ENCODE measurements at regions not wholly inside any gene's neighbourhood (a gene's known extent, or its start where the extent isn't known, plus 50 kb on each side); places are given as distances from the start of the nearest gene placed in this dataset.

- Histone ChIP-seq H3K4me3 (no peak overlapping the region), H3K79me2 (replicated peaks; ENCODE audit: insufficient read depth) (no peaks in the 10 kb centered on the region), H3K36me3 (ENCODE audit: insufficient read depth) (no peaks in the 10 kb centered on the region), H3F3A (replicated peaks; ENCODE audit: low read depth) (no peaks in the 10 kb centered on the region), H3K27ac (ENCODE audit: low read depth) (no peak overlapping the region), H3K4me1 (ENCODE audit: insufficient read depth) (no peaks in the 10 kb centered on the region), H2AFZ (no peak overlapping the region), H4K20me1 (replicated peaks; ENCODE audit: insufficient read depth) (no peaks in the 10 kb centered on the region), H3K9me2 (ENCODE audit: insufficient read depth) (no peaks in the 10 kb centered on the region), H3K27me3 (ENCODE audit: insufficient read depth) (no peaks in the 10 kb centered on the region), H3K4me2 (no peak overlapping the region)
- Mint-ChIP-seq H3K27ac (no peak overlapping the region), H3K4me1 (no peaks in the 10 kb centered on the region; the same call in 2 of the 3 replicates), H3K4me3 (no peak overlapping the region), H3K36me3 (ENCODE audit: low read depth) (peaks cover 3% of the 10 kb centered on the region; the same call in 1 of the 3 replicates), H3K9me3 (peaks cover 13% of the 10 kb centered on the region), H3K27me3 (ENCODE audit: insufficient read depth, low read depth, poor library complexity) (no peaks in the 10 kb centered on the region)
- TF ChIP-seq EZH2 (IDR thresholded peaks at IDR 0.05; ENCODE audit: low read depth, unreplicated experiment) (no peak), EZH2phosphoT487 (IDR thresholded peaks at IDR 0.05; ENCODE audit: unreplicated experiment) (no peak), REST (IDR thresholded peaks at IDR 0.05; ENCODE audit: unreplicated experiment) (no peak), CREB1 (CRISPR knock-in tag; IDR thresholded peaks at IDR 0.05; ENCODE audit: low read depth) (no peak), ZNF114 (CRISPR knock-in tag; IDR thresholded peaks at IDR 0.05) (no peak), POLR2AphosphoS5 (IDR thresholded peaks at IDR 0.05; ENCODE audit: low read depth) (no peak), NANOG (IDR thresholded peaks at IDR 0.05; ENCODE audit: borderline replicate concordance) (no peak), CTCF (conservative IDR thresholded peaks at IDR 0.05; ENCODE audit: low read depth in 2 of 2) (no peak), JUNB (IDR thresholded peaks at IDR 0.05; ENCODE audit: unreplicated experiment) (no peak), ZNF462 (CRISPR knock-in tag; IDR thresholded peaks at IDR 0.05) (no peak)
- no peak for ATAC-seq
- DNase-seq (ENCODE audit: low spot score): no peak
Observed at GRCh38 chr18:10365021-10365500, 89.4 kb upstream of the APCDD1 start.
